PC-3 (cell line): ENCODE measurements at regions not wholly inside any gene's neighbourhood (a gene's known extent, or its start where the extent isn't known, plus 50 kb on each side); places are given as distances from the start of the nearest gene placed in this dataset.

Source experiments
- ATAC-seq: fragments of 200-7000 bp; cut with Tn5 transposase; 2 replicates; pipeline ENCODE4 v1.9.1; 2020; ENCODE audit warnings: mild to moderate bottlenecking, moderate library complexity
- BruUV-seq: library from RNA; stranded (reverse); fragments of 400-500 nt; replicated peaks from 2 replicates; lab custom pipeline; 2021; lab: Mats Ljungman, UMichigan
- CTCF ChIA-PET: fragments of 300-600 bp; sonication (Branson Sonifier 250); formaldehyde crosslinking; loops from one replicate; lab custom pipeline; 2022; ENCODE audit warnings: antibody characterized with exemption; lab: Charles Lee
- POLR2A ChIA-PET: fragments of 300-600 bp; sonication (Branson Sonifier 250); formaldehyde crosslinking; loops from one replicate; lab custom pipeline; 2022; ENCODE audit warnings: antibody characterized with exemption; ENCODE audit not compliant: unreplicated experiment; lab: Charles Lee
- DNase-seq: peaks from one replicate; pipeline ENCODE4 v3.0.0-alpha.2; 2015
- H2AFZ ChIP-seq: fragments of 300-600 bp; sonication (generic); 2 replicates; pipeline ENCODE4 v1.6.0; 2016; ENCODE audit warnings: antibody characterized with exemption, low read length
- H3F3A ChIP-seq: fragments of 300-600 bp; sonication (generic); one replicate; pipeline ENCODE4 v1.6.0; 2017; ENCODE audit warnings: antibody characterized with exemption, low read length, control low read depth, mild to moderate bottlenecking; ENCODE audit not compliant: unreplicated experiment
- H3K27ac ChIP-seq: fragments of 300-600 bp; sonication (generic); 2 replicates; pipeline ENCODE4 v1.5.1; 2016; ENCODE audit warnings: mild to moderate bottlenecking, low read length
- H3K27me3 ChIP-seq: fragments of 300-600 bp; sonication (generic); 2 replicates; pipeline ENCODE4 v1.6.1; 2016; ENCODE audit warnings: low read length, mixed read lengths
- H3K36me3 ChIP-seq: fragments of 300-600 bp; sonication (generic); 2 replicates; pipeline ENCODE4 v1.6.1; 2016; ENCODE audit warnings: low read depth, mixed run types, low read length, mixed read lengths
- H3K4me1 ChIP-seq: fragments of 300-600 bp; sonication (generic); 2 replicates; pipeline ENCODE4 v1.5.1; 2016; ENCODE audit warnings: low read length; ENCODE audit not compliant: insufficient read depth
- H3K4me2 ChIP-seq: fragments of 300-600 bp; sonication (generic); 2 replicates; pipeline ENCODE4 v1.6.0; 2016; ENCODE audit warnings: low read length
- H3K4me3 ChIP-seq: fragments of 300-600 bp; sonication (generic); 2 replicates; pipeline ENCODE4 v1.5.1; 2016; ENCODE audit warnings: mild to moderate bottlenecking, low read length, mixed read lengths
- H3K79me2 ChIP-seq: fragments of 300-600 bp; sonication (generic); 2 replicates; pipeline ENCODE4 v1.6.1; 2017; ENCODE audit warnings: low read length, mixed read lengths
- H3K9ac ChIP-seq: fragments of 300-600 bp; sonication (generic); 2 replicates; pipeline ENCODE4 v1.6.0; 2016; ENCODE audit warnings: mild to moderate bottlenecking, low read length
- H3K9me2 ChIP-seq: fragments of 300-600 bp; sonication (generic); replicated peaks from 2 replicates; pipeline ENCODE4 v1.6.1; 2016; ENCODE audit warnings: mixed run types, low read length, mixed read lengths
- H3K9me3 ChIP-seq: fragments of 300-600 bp; sonication (generic); 2 replicates; pipeline ENCODE4 v1.6.1; 2016; ENCODE audit warnings: low read length, mixed read lengths
- H4K20me1 ChIP-seq: fragments of 300-600 bp; sonication (generic); 2 replicates; pipeline ENCODE4 v1.6.1; 2016; ENCODE audit warnings: low read length, mixed read lengths
- CTCF ChIP-seq: fragments of 300-600 bp; sonication (generic); conservative IDR thresholded peaks from 2 replicates; pipeline ENCODE4 v1.5.1; 2017; ENCODE audit warnings: antibody characterized with exemption, low read depth, mild to moderate bottlenecking, low read length
- EZH2 ChIP-seq: fragments of 300-600 bp; sonication (generic); IDR thresholded peaks from one replicate; pipeline ENCODE4 v1.6.1; 2017; ENCODE audit warnings: antibody characterized with exemption, mild to moderate bottlenecking, low read length; ENCODE audit not compliant: unreplicated experiment
- EZH2phosphoT487 ChIP-seq: fragments of 300-600 bp; sonication (generic); IDR thresholded peaks from 2 replicates; pipeline ENCODE4 v1.6.1; 2018; ENCODE audit warnings: mild to moderate bottlenecking, antibody characterized with exemption, low read length, borderline replicate concordance
- intact Hi-C: fragments of 100-400 bp; cut with micrococcal nuclease; formaldehyde crosslinking; loops from 2 replicates; pipeline ENCODE4 v1.9.0; 2023

GRCh38 chr13:53368948-53369347, 340.3 kb downstream of the OLFM4 start:
- no peak for DNase-seq
- TF ChIP-seq EZH2 (no peak), EZH2phosphoT487 (no peak), CTCF (no peak)
- CTCF ChIA-PET, result no interaction called here

GRCh38 chr13:53379485-53379884, 350.9 kb downstream of the OLFM4 start:
- no peak for TF ChIP-seq EZH2
- TF ChIP-seq CTCF, result no peak
- TF ChIP-seq EZH2phosphoT487, result no peak
- no peak overlapping the region for H3K9ac ChIP-seq
- H3K27me3 ChIP-seq, result no peaks in the 10 kb centered on the region
- H3K4me2 ChIP-seq, result no peak overlapping the region
- no peaks in the 10 kb centered on the region for H4K20me1 ChIP-seq
- H3F3A ChIP-seq, result no peaks in the 10 kb centered on the region
- ATAC-seq, result no peak
- intact Hi-C loops, result no loop called here
- DNase-seq, result no peak
- no peaks in the 10 kb centered on the region for H3K9me3 ChIP-seq
- CTCF ChIA-PET, result no interaction called here
- H3K9me2 ChIP-seq, result no peaks in the 10 kb centered on the region
- no peaks in the 10 kb centered on the region for H3K4me1 ChIP-seq
- H3K4me3 ChIP-seq, result no peak overlapping the region
- no peaks in the 10 kb centered on the region for H3K79me2 ChIP-seq
- POLR2A ChIA-PET, result no interaction called here
- no TSS peak for BruUV-seq
- no peaks in the 10 kb centered on the region for H3K36me3 ChIP-seq
- no peak overlapping the region for H3K27ac ChIP-seq
- no peak overlapping the region for H2AFZ ChIP-seq

More at GRCh38 chr13:53368948-53369347, 340.3 kb downstream of the OLFM4 start:
- Histone ChIP-seq H3K4me2 (no peak overlapping the region), H3K4me1 (no peaks in the 10 kb centered on the region), H2AFZ (no peak overlapping the region), H3K79me2 (no peaks in the 10 kb centered on the region), H3K9ac (no peak overlapping the region), H3K9me3 (no peaks in the 10 kb centered on the region), H3K27ac (no peak overlapping the region), H3K4me3 (no peak overlapping the region), H3K9me2 (no peaks in the 10 kb centered on the region), H3K27me3 (no peaks in the 10 kb centered on the region), H4K20me1 (no peaks in the 10 kb centered on the region), H3F3A (no peaks in the 10 kb centered on the region), H3K36me3 (no peaks in the 10 kb centered on the region)
- POLR2A ChIA-PET, result no interaction called here
- intact Hi-C loops, result no loop called here
- no TSS peak for BruUV-seq
- no peak for ATAC-seq

- CTCF ChIA-PET, result no interaction called here
- H3K4me1 ChIP-seq, result no peaks in the 10 kb centered on the region
- ATAC-seq, result no peak
Observed at GRCh38 chr13:53382008-53382407, 353.4 kb downstream of the OLFM4 start.

More at GRCh38 chr13:53382008-53382407, 353.4 kb downstream of the OLFM4 start:
- Histone ChIP-seq H3K27ac (no peak overlapping the region), H3K36me3 (no peaks in the 10 kb centered on the region), H3K4me2 (no peak overlapping the region), H4K20me1 (no peaks in the 10 kb centered on the region), H3K9me3 (no peaks in the 10 kb centered on the region), H3K9me2 (no peaks in the 10 kb centered on the region), H2AFZ (no peak overlapping the region), H3K79me2 (no peaks in the 10 kb centered on the region), H3K4me3 (no peak overlapping the region), H3K9ac (no peak overlapping the region), H3K27me3 (no peaks in the 10 kb centered on the region), H3F3A (no peaks in the 10 kb centered on the region)
- intact Hi-C loops, result no loop called here
- BruUV-seq, result no TSS peak
- TF ChIP-seq EZH2 (no peak), EZH2phosphoT487 (no peak), CTCF (no peak)
- POLR2A ChIA-PET, result no interaction called here
- no peak for DNase-seq
